OCI-LY1 (cell line): ENCODE measurements at regions not wholly inside any gene's neighbourhood (a gene's known extent, or its start where the extent isn't known, plus 50 kb on each side); places are given as distances from the start of the nearest gene placed in this dataset.

ENCODE experiments used
- H2AFZ ChIP-seq: fragments of 200-600 bp; sonication (generic), shearing (Covaris generic); 2 replicates; pipeline ENCODE4 v1.6.0; 2014; ENCODE audit warnings: antibody characterized with exemption, mild to moderate bottlenecking, low read length
- H3F3A ChIP-seq: fragments of 200-600 bp; sonication (generic), shearing (Covaris generic); 2 replicates; pipeline ENCODE4 v1.6.0; 2014; ENCODE audit warnings: mild to moderate bottlenecking, antibody characterized with exemption, low read length, moderate library complexity; ENCODE audit not compliant: insufficient read depth
- H3K27ac ChIP-seq: fragments of 200-600 bp; sonication (generic); 2 replicates; pipeline ENCODE4 v1.5.1; 2014; ENCODE audit warnings: low read length, mixed run types, mild to moderate bottlenecking, low read depth; ENCODE audit not compliant: poor library complexity, severe bottlenecking
- H3K27me3 ChIP-seq: fragments of 200-600 bp; sonication (generic); 2 replicates; pipeline ENCODE4 v1.6.0; 2014; ENCODE audit warnings: antibody characterized with exemption, mild to moderate bottlenecking, low read length, moderate library complexity; ENCODE audit not compliant: insufficient read depth
- H3K36me3 ChIP-seq: fragments of 200-600 bp; sonication (generic); 2 replicates; pipeline ENCODE4 v1.6.1; 2014; ENCODE audit warnings: mild to moderate bottlenecking, antibody characterized with exemption, low read length, moderate library complexity, mixed read lengths; ENCODE audit not compliant: insufficient read depth
- H3K4me1 ChIP-seq: fragments of 200-600 bp; sonication (generic); 2 replicates; pipeline ENCODE4 v1.5.1; 2014; ENCODE audit warnings: mild to moderate bottlenecking, low read length, moderate library complexity; ENCODE audit not compliant: insufficient read depth, severe bottlenecking
- H3K4me2 ChIP-seq: fragments of 200-600 bp; sonication (generic), shearing (Covaris generic); 2 replicates; pipeline ENCODE4 v1.6.1; 2014; ENCODE audit warnings: low read length
- H3K4me3 ChIP-seq: fragments of 200-600 bp; sonication (generic); 2 replicates; pipeline ENCODE4 v1.5.1; 2014; ENCODE audit warnings: low read length, low read depth, mild to moderate bottlenecking, mixed read lengths; ENCODE audit not compliant: poor library complexity, severe bottlenecking
- H3K79me2 ChIP-seq: fragments of 200-600 bp; shearing (Covaris generic); 2 replicates; pipeline ENCODE4 v1.6.1; 2016; ENCODE audit warnings: mixed run types, low read length, mixed read lengths; ENCODE audit not compliant: insufficient read depth
- H3K9ac ChIP-seq: fragments of 200-600 bp; sonication (generic), shearing (Covaris generic); 2 replicates; pipeline ENCODE4 v1.6.1; 2014; ENCODE audit warnings: mild to moderate bottlenecking, low read length, mixed read lengths
- H3K9me2 ChIP-seq: fragments of 200-600 bp; sonication (generic), shearing (Covaris generic); 2 replicates; pipeline ENCODE4 v1.6.1; 2014; ENCODE audit warnings: low read depth, mild to moderate bottlenecking, low read length, mixed read lengths
- H3K9me3 ChIP-seq: fragments of 200-600 bp; shearing (Covaris generic); 2 replicates; pipeline ENCODE4 v1.6.1; 2014; ENCODE audit warnings: low read length, mixed read lengths
- H4K20me1 ChIP-seq: fragments of 200-600 bp; sonication (generic), shearing (Covaris generic); 2 replicates; pipeline ENCODE4 v1.6.0; 2016; ENCODE audit warnings: mild to moderate bottlenecking, low read length; ENCODE audit not compliant: insufficient read depth
- CTCF ChIP-seq: fragments of 200-600 bp; sonication (generic), shearing (Covaris generic); IDR thresholded peaks from 2 replicates; pipeline ENCODE4 v1.5.1; 2017; ENCODE audit warnings: mild to moderate bottlenecking, antibody characterized with exemption, low read length, moderate library complexity, mixed read lengths
- EZH2 ChIP-seq: fragments of 200-600 bp; sonication (generic), shearing (Covaris generic); IDR thresholded peaks from 2 replicates; pipeline ENCODE4 v1.8.0; 2017; ENCODE audit warnings: borderline replicate concordance, mixed run types, mild to moderate bottlenecking, antibody characterized with exemption, low read length, moderate library complexity, mixed read lengths

GRCh38 chr4:8763966-8764901, 107.4 kb downstream of the HMX1 start:
- Histone ChIP-seq H3K9ac (no peak overlapping the region), H2AFZ (no peak overlapping the region), H3F3A (no peaks in the 10 kb centered on the region), H3K27me3 (no peaks in the 10 kb centered on the region), H3K4me2 (no peak overlapping the region), H3K9me3 (no peaks in the 10 kb centered on the region), H4K20me1 (no peaks in the 10 kb centered on the region), H3K9me2 (no peaks in the 10 kb centered on the region), H3K4me3 (no peak overlapping the region), H3K79me2 (no peaks in the 10 kb centered on the region), H3K4me1 (no peaks in the 10 kb centered on the region), H3K36me3 (no peaks in the 10 kb centered on the region), H3K27ac (no peak overlapping the region)
- TF ChIP-seq CTCF, result no peak
- TF ChIP-seq EZH2, result no peak

DNA sequence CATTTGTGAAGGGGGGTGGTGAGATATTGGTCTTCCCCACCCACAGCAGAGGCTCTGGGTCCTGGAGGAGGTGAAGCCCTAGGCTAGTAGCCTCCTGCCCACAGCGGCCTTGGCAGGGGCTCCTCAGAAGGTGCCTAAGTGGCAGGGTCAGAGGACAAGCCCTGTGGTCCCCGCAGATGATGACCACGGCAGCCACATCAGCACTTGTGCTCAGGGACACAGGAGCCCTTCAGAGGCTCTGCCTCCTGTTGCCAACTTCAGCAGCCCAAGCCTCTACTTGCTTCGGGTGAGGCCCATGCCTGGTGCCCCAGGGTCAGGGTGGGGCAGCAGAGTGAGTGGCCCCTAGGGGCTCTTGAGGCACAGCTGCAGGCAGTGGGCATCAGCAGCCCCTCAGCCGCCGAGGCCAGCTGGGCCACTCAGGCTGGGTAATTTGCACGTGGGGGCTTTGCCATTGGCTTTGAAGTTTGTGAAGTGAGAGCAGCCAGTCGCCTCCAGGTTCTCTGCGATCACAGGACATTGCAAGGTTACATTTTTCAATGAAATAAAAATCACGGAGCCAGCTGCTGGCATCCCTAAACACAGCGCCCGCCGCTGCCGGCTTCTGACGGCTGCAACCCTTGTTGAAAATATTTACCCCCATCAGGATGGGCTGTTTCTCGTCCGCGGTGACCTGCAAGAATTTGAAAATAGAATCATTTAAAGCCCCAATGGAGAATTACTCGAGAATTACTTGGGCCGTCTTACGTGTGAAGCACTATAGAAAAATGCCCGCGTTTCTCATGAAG, 108.5 kb downstream of the HMX1 start:
- H3K27me3 ChIP-seq, result no peaks in the 10 kb centered on the region
- H3K4me1 ChIP-seq, result no peaks in the 10 kb centered on the region
- H2AFZ ChIP-seq, result no peak overlapping the region
- no peak overlapping the region for H3K9ac ChIP-seq
- no peak overlapping the region for H3K27ac ChIP-seq
- TF ChIP-seq CTCF (no peak), EZH2 (no peak)
- H3K9me3 ChIP-seq, result no peaks in the 10 kb centered on the region
- no peaks in the 10 kb centered on the region for H4K20me1 ChIP-seq
- H3K9me2 ChIP-seq, result no peaks in the 10 kb centered on the region
- no peaks in the 10 kb centered on the region for H3F3A ChIP-seq
- no peaks in the 10 kb centered on the region for H3K79me2 ChIP-seq
- no peaks in the 10 kb centered on the region for H3K36me3 ChIP-seq
- H3K4me3 ChIP-seq, result no peak overlapping the region
- H3K4me2 ChIP-seq, result no peak overlapping the region

DNA sequence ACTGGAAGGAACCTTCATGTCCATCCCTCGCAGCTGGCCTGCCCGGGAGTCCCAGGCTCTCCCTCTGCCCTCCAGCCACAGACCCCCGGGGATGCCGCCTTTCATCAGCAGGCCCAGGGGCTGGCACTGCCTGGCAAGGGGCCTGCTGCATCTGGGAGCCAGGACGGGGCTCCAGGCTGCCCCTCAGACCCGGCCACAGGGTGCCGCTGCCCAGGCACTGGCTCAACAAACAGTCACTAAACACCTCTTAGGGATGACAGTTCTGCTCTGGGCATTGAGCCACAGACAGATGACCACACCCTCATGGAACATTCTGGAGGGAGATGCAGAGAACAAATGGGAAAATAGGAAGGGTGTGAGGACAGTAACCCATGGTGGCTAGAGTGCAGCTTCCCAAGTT, 109.3 kb downstream of the HMX1 start:
- Histone ChIP-seq H3K4me3 (no peak overlapping the region), H4K20me1 (no peaks in the 10 kb centered on the region), H3K79me2 (no peaks in the 10 kb centered on the region), H3K4me2 (no peak overlapping the region), H3K27me3 (no peaks in the 10 kb centered on the region), H2AFZ (no peak overlapping the region), H3K9ac (no peak overlapping the region), H3K4me1 (no peaks in the 10 kb centered on the region), H3K9me2 (no peaks in the 10 kb centered on the region), H3K9me3 (no peaks in the 10 kb centered on the region), H3K27ac (no peak overlapping the region), H3K36me3 (no peaks in the 10 kb centered on the region), H3F3A (no peaks in the 10 kb centered on the region)
- TF ChIP-seq CTCF, result no peak
- TF ChIP-seq EZH2, result no peak
